ENCODE measurements at regions not wholly inside any gene's neighbourhood (a gene's known extent, or its start where the extent isn't known, plus 50 kb on each side); places are given as distances from the start of the nearest gene placed in this dataset.

DNA sequence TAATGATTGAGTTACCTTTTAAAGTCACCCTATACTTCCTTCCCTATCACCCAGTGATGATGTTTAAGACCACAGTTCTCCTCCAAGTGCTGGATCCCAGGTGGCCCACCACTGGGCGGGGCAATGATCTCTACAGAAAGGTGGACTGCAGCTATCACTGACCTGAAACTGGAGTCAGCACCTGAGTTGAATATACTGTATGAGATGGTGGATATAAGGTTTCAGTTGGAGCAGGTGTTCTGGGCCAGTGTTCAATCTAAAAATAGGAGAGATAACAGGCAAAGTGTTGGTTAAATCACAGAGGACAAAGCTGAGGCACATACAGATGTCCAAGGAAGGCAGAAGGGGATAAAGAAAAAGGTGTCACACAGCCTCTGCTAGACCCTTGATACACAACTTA lies 96.6 kb downstream of the SIPA1L2 start:
- H4K20me1 ChIP-seq (ENCODE audit: control insufficient read depth, extremely low read depth, insufficient read depth, low read length), result no peaks in the 10 kb centered on the region
- H2AFZ ChIP-seq (ENCODE audit: control insufficient read depth, low read length), result no peak overlapping the region
- no peaks in the 10 kb centered on the region for H3K9me1 ChIP-seq (ENCODE audit: control insufficient read depth, extremely low read depth, insufficient read depth, low read length)
- dilution Hi-C loops (cut with MboI; ENCODE audit: extremely low pct_ligation_motif_present, low sequenced_read_pairs), result no loop called here
- FAIRE-seq (no peak), DNase-seq (ENCODE audit: low read depth, low spot score) (no peak)
- H3K4me1 ChIP-seq (ENCODE audit: control insufficient read depth, extremely low read depth, insufficient read depth, low read length), result peaks cover 4% of the 10 kb centered on the region
- H3K4me3 ChIP-seq (ENCODE audit: control insufficient read depth in 2 of 3, extremely low read depth in 1 of 3, insufficient read depth in 2 of 3, low read depth in 1 of 3, low read length in 3 of 3), result no peak overlapping the region
- TF ChIP-seq, protein P1, sequence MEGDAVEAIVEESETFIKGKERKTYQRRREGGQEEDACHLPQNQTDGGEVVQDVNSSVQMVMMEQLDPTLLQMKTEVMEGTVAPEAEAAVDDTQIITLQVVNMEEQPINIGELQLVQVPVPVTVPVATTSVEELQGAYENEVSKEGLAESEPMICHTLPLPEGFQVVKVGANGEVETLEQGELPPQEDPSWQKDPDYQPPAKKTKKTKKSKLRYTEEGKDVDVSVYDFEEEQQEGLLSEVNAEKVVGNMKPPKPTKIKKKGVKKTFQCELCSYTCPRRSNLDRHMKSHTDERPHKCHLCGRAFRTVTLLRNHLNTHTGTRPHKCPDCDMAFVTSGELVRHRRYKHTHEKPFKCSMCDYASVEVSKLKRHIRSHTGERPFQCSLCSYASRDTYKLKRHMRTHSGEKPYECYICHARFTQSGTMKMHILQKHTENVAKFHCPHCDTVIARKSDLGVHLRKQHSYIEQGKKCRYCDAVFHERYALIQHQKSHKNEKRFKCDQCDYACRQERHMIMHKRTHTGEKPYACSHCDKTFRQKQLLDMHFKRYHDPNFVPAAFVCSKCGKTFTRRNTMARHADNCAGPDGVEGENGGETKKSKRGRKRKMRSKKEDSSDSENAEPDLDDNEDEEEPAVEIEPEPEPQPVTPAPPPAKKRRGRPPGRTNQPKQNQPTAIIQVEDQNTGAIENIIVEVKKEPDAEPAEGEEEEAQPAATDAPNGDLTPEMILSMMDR (optimal IDR thresholded peaks at IDR 0.05 in 1 of 3, IDR thresholded peaks at IDR 0.05 in 1 of 3, conservative IDR thresholded peaks at IDR 0.05 in 1 of 3; ENCODE audit: extremely low read depth in 1 of 3, insufficient read depth in 2 of 3, low read length in 3 of 3), result no peak
- no peak for TF ChIP-seq EZH2 (IDR thresholded peaks at IDR 0.05; ENCODE audit: low read length)
- H3K9me3 ChIP-seq (ENCODE audit: control insufficient read depth, low read depth, low read length), result no peaks in the 10 kb centered on the region
- H3K4me2 ChIP-seq (ENCODE audit: control insufficient read depth, extremely low read depth, insufficient read depth, low read depth, low read length), result no peak overlapping the region
- H3K27me3 ChIP-seq (ENCODE audit: control insufficient read depth, extremely low read depth, insufficient read depth, low read length), result no peaks in the 10 kb centered on the region
- no peaks in the 10 kb centered on the region for H3K36me3 ChIP-seq (ENCODE audit: control insufficient read depth in 2 of 2, extremely low read depth in 1 of 2, insufficient read depth in 2 of 2, low read length in 2 of 2)
- H3K79me2 ChIP-seq (ENCODE audit: control insufficient read depth, insufficient read depth, low read length), result no peaks in the 10 kb centered on the region
- H3K9ac ChIP-seq (ENCODE audit: control insufficient read depth, extremely low read depth, insufficient read depth, low read length), result no peak overlapping the region
- H3K27ac ChIP-seq (ENCODE audit: control insufficient read depth, insufficient read depth, low read length), result no peak overlapping the region

DNA sequence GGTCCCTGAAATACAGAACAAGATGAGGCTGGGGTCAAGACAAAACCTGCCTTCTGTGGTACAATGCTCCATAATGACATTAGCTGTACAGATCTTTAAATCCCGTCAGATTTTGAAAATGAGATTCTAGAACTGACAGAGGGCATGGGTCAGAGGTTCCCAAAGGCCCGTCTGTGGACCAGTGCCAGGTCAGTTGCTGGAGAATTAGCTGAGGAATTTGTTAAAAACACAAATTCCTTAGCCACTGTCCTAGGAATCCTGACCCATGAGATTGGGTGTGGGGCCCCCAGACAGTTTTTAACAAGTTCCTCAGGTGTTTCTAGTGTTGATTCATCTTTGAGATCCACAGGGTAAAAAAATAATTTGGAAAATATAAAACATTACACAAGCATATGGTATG lies 97.0 kb downstream of the SIPA1L2 start:
- H3K27ac ChIP-seq (ENCODE audit: control insufficient read depth, insufficient read depth, low read length), result no peak overlapping the region
- H3K9me1 ChIP-seq (ENCODE audit: control insufficient read depth, extremely low read depth, insufficient read depth, low read length), result no peaks in the 10 kb centered on the region
- FAIRE-seq (no peak), DNase-seq (ENCODE audit: low read depth, low spot score) (no peak)
- H3K79me2 ChIP-seq (ENCODE audit: control insufficient read depth, insufficient read depth, low read length), result no peaks in the 10 kb centered on the region
- no peaks in the 10 kb centered on the region for H3K36me3 ChIP-seq (ENCODE audit: control insufficient read depth in 2 of 2, extremely low read depth in 1 of 2, insufficient read depth in 2 of 2, low read length in 2 of 2)
- TF ChIP-seq, protein P1 (optimal IDR thresholded peaks at IDR 0.05 in 1 of 3, IDR thresholded peaks at IDR 0.05 in 1 of 3, conservative IDR thresholded peaks at IDR 0.05 in 1 of 3; ENCODE audit: extremely low read depth in 1 of 3, insufficient read depth in 2 of 3, low read length in 3 of 3), result no peak
- TF ChIP-seq EZH2 (IDR thresholded peaks at IDR 0.05; ENCODE audit: low read length), result no peak
- no peaks in the 10 kb centered on the region for H4K20me1 ChIP-seq (ENCODE audit: control insufficient read depth, extremely low read depth, insufficient read depth, low read length)
- peaks cover 4% of the 10 kb centered on the region for H3K4me1 ChIP-seq (ENCODE audit: control insufficient read depth, extremely low read depth, insufficient read depth, low read length)
- H3K4me3 ChIP-seq (ENCODE audit: control insufficient read depth in 2 of 3, extremely low read depth in 1 of 3, insufficient read depth in 2 of 3, low read depth in 1 of 3, low read length in 3 of 3), result no peak overlapping the region
- H2AFZ ChIP-seq (ENCODE audit: control insufficient read depth, low read length), result no peak overlapping the region
- no peak overlapping the region for H3K4me2 ChIP-seq (ENCODE audit: control insufficient read depth, extremely low read depth, insufficient read depth, low read depth, low read length)
- H3K9ac ChIP-seq (ENCODE audit: control insufficient read depth, extremely low read depth, insufficient read depth, low read length), result no peak overlapping the region
- H3K27me3 ChIP-seq (ENCODE audit: control insufficient read depth, extremely low read depth, insufficient read depth, low read length), result no peaks in the 10 kb centered on the region
- H3K9me3 ChIP-seq (ENCODE audit: control insufficient read depth, low read depth, low read length), result no peaks in the 10 kb centered on the region
- dilution Hi-C loops (cut with MboI; ENCODE audit: extremely low pct_ligation_motif_present, low sequenced_read_pairs), result no loop called here

Data from keratinocyte (primary cell).